Heart left ventricle (tissue), 13 donors: ENCODE measurements at regions not wholly inside any gene's neighbourhood (a gene's known extent, or its start where the extent isn't known, plus 50 kb on each side); places are given as distances from the start of the nearest gene placed in this dataset.

Experiments
- POLR2A ChIP-seq, 2 donors: fragments of 450-650 bp; IDR thresholded peaks; one replicate each; pipeline ENCODE4 v1.6.1; 2017; ENCODE audit warnings: antibody characterized with exemption in 2 of 2, mild to moderate bottlenecking in 2 of 2, moderate library complexity in 2 of 2
- TF ChIP-seq, protein P1 (sequence below), 12 donors: fragments of 200-600 bp; sonication (generic) in 4 of 12; IDR thresholded peaks; one replicate each; pipeline versions ENCODE4 v1.5.0 to v1.8.0; 2018 to 2022; ENCODE audit warnings: antibody characterized with exemption in 12 of 12, mild to moderate bottlenecking in 5 of 12
- donor health status: ischemic (EF 13 %, LVEDD 7.1; RV severe dilation, severe dysfunction).
- donor health status: DM: no; HTN: yes; CAD: no.
- donor health status: DM: no; HTN: no; CAD: no.
- donor health status: ischemic (EF 25% LVEDD 6.9; RV normal size, moderate dysfunction).
- donor health status: ischemic (EF 25% LVEDD 5.7; RV mildly dilated, moderate dysfunction).
- donor health status: ischemic (EF 35%, LVEDD 5.7; RV mildly dilated, moderate dysfunction).
- donor health status: nonischemic (EF 11% LVEDD 7.7; RV severe dilation, severe dysfunction).
- donor health status: DM: yes; HTN: yes; CAD: no.
- donor health status: PGD.
- donor health status: ischemic (EF 29% LVEDD 5.4; RV normal size, mild dysfunction).
- donor health status: nonischemic (EF 23%, LVEDD 6.1; RV moderate dilation, normal function).

GRCh38 chr18:57969824-57970223, 74.2 kb upstream of the NEDD4L start:
- TF ChIP-seq, protein P1, sequence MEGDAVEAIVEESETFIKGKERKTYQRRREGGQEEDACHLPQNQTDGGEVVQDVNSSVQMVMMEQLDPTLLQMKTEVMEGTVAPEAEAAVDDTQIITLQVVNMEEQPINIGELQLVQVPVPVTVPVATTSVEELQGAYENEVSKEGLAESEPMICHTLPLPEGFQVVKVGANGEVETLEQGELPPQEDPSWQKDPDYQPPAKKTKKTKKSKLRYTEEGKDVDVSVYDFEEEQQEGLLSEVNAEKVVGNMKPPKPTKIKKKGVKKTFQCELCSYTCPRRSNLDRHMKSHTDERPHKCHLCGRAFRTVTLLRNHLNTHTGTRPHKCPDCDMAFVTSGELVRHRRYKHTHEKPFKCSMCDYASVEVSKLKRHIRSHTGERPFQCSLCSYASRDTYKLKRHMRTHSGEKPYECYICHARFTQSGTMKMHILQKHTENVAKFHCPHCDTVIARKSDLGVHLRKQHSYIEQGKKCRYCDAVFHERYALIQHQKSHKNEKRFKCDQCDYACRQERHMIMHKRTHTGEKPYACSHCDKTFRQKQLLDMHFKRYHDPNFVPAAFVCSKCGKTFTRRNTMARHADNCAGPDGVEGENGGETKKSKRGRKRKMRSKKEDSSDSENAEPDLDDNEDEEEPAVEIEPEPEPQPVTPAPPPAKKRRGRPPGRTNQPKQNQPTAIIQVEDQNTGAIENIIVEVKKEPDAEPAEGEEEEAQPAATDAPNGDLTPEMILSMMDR (IDR thresholded peaks at IDR 0.05), result no peak
- TF ChIP-seq POLR2A (IDR thresholded peaks at IDR 0.05), result no peak
